Neural cell (in vitro differentiated cells): ENCODE measurements at regions not wholly inside any gene's neighbourhood (a gene's known extent, or its start where the extent isn't known, plus 50 kb on each side); places are given as distances from the start of the nearest gene placed in this dataset.

Experiments
- EP300 ChIP-seq: fragments of 450-650 bp; conservative IDR thresholded peaks from 2 replicates; pipeline ENCODE4 v1.6.1; 2014; ENCODE audit warnings: antibody characterized with exemption, mild to moderate bottlenecking, moderate library complexity; ENCODE audit not compliant: poor library complexity, severe bottlenecking
- EZH2 ChIP-seq: fragments of 200-600, 300-800 bp; shearing (Covaris generic), sonication (generic); IDR thresholded peaks from 2 replicates; pipeline ENCODE4 v1.6.1; 2014; ENCODE audit warnings: antibody characterized with exemption, low read length, borderline replicate concordance, mild to moderate bottlenecking; ENCODE audit not compliant: insufficient read depth, poor library complexity, severe bottlenecking
- POLR2AphosphoS5 ChIP-seq: IDR thresholded peaks from 2 replicates; pipeline ENCODE4 v1.6.1; 2012
- RAD21 ChIP-seq: fragments of 450-650 bp; conservative IDR thresholded peaks from 2 replicates; pipeline ENCODE4 v1.6.1; 2014; ENCODE audit warnings: antibody characterized with exemption, mild to moderate bottlenecking, moderate library complexity
- REST ChIP-seq: IDR thresholded peaks from 2 replicates; pipeline ENCODE4 v1.6.1; 2012; ENCODE audit warnings: borderline replicate concordance
- TAF1 ChIP-seq: IDR thresholded peaks from 2 replicates; pipeline ENCODE4 v1.6.1; 2012; ENCODE audit warnings: low read depth
- TF ChIP-seq, protein P1 (sequence below): fragments of 450-650 bp; IDR thresholded peaks from 2 replicates; pipeline ENCODE4 v1.5.1; 2014; ENCODE audit warnings: antibody characterized with exemption, mild to moderate bottlenecking, moderate library complexity; ENCODE audit not compliant: poor library complexity, severe bottlenecking

DNA sequence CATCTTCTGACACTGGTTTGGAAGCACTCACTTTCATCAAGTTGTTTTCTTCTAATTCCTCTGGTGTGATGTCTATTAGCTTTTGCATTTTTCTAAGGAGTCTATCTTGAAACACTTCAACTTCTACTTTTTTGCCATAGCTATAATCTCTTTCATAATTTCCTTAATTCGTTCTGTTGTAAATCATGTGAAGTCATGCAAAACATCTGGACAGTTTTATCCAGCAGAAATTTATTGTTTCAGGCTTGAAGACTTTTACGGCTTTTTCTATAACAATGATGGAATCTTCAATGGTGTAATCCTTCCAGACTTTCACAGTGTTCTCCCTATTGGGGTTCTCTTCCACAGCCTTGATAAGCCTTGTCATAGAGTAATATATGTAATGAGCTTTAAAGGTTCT is 74.9 kb upstream of the PABPC4L start:
- TF ChIP-seq, protein P1, sequence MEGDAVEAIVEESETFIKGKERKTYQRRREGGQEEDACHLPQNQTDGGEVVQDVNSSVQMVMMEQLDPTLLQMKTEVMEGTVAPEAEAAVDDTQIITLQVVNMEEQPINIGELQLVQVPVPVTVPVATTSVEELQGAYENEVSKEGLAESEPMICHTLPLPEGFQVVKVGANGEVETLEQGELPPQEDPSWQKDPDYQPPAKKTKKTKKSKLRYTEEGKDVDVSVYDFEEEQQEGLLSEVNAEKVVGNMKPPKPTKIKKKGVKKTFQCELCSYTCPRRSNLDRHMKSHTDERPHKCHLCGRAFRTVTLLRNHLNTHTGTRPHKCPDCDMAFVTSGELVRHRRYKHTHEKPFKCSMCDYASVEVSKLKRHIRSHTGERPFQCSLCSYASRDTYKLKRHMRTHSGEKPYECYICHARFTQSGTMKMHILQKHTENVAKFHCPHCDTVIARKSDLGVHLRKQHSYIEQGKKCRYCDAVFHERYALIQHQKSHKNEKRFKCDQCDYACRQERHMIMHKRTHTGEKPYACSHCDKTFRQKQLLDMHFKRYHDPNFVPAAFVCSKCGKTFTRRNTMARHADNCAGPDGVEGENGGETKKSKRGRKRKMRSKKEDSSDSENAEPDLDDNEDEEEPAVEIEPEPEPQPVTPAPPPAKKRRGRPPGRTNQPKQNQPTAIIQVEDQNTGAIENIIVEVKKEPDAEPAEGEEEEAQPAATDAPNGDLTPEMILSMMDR = no peak
- TF ChIP-seq TAF1 = no peak
- TF ChIP-seq RAD21 = no peak
- no peak for TF ChIP-seq EZH2
- TF ChIP-seq POLR2AphosphoS5 = no peak
- TF ChIP-seq EP300 = no peak
- TF ChIP-seq REST = no peak
